OCI-LY7 (cell line): ENCODE measurements at regions not wholly inside any gene's neighbourhood (a gene's known extent, or its start where the extent isn't known, plus 50 kb on each side); places are given as distances from the start of the nearest gene placed in this dataset.

Source experiments
- CTCF ChIP-seq: fragments of 200-600 bp; sonication (generic); conservative IDR thresholded peaks from 2 replicates; pipeline ENCODE4 v1.5.1; 2014; ENCODE audit warnings: mild to moderate bottlenecking, antibody characterized with exemption, low read length, moderate library complexity, mixed read lengths
- EZH2phosphoT487 ChIP-seq: fragments of 200-600 bp; sonication (generic); IDR thresholded peaks from 2 replicates; pipeline ENCODE4 v1.6.1; 2018; ENCODE audit warnings: low read depth, borderline replicate concordance, mild to moderate bottlenecking, mixed run types, antibody characterized with exemption, low read length, moderate library complexity, mixed read lengths

GRCh38 chr18:43917520-43917919 is 640.2 kb upstream of the SYT4 start:
- TF ChIP-seq CTCF (no peak), EZH2phosphoT487 (no peak)
